GM21825 (cell line): ENCODE measurements at regions not wholly inside any gene's neighbourhood (a gene's known extent, or its start where the extent isn't known, plus 50 kb on each side); places are given as distances from the start of the nearest gene placed in this dataset.

Experiments used
- ATAC-seq: cut with Tn5 transposase; IDR thresholded peaks from one replicate; pipeline ENCODE4 v1.9.1; 2021; ENCODE audit warnings: mild to moderate bottlenecking, moderate library complexity; ENCODE audit not compliant: unreplicated experiment

- no peak for ATAC-seq
Observed at GRCh38 chr4:148778980-148779675, 336.9 kb upstream of the NR3C2 start.

GRCh38 chr4:148776941-148777340 is 334.7 kb upstream of the NR3C2 start:
- no peak for ATAC-seq

GRCh38 chr4:148774134-148774533 is 331.9 kb upstream of the NR3C2 start:
- no peak for ATAC-seq

GRCh38 chr4:148773313-148773712 is 331.1 kb upstream of the NR3C2 start:
- ATAC-seq, result no peak

GRCh38 chr4:148770848-148771247 is 328.6 kb upstream of the NR3C2 start:
- no peak for ATAC-seq

- ATAC-seq, result no peak
Observed at GRCh38 chr4:148770377-148770776, 328.2 kb upstream of the NR3C2 start.

- no peak for ATAC-seq
Observed at GRCh38 chr4:148764720-148765119, 322.5 kb upstream of the NR3C2 start.

GRCh38 chr4:148757171-148757570 is 315.0 kb upstream of the NR3C2 start:
- ATAC-seq, result no peak

- ATAC-seq, result no peak
Observed at GRCh38 chr4:148749403-148749802, 307.2 kb upstream of the NR3C2 start.

GRCh38 chr4:148747721-148748268 is 305.6 kb upstream of the NR3C2 start:
- no peak for ATAC-seq

GRCh38 chr4:148740701-148741100 is 298.5 kb upstream of the NR3C2 start:
- no peak for ATAC-seq

- ATAC-seq, result no peak
Observed at GRCh38 chr4:148737061-148737770, 295.0 kb upstream of the NR3C2 start.

- no peak for ATAC-seq
Observed at GRCh38 chr4:148735432-148736155, 293.4 kb upstream of the NR3C2 start.

- no peak for ATAC-seq
Observed at GRCh38 chr4:148730766-148731165, 288.6 kb upstream of the NR3C2 start.

- no peak for ATAC-seq
Observed at GRCh38 chr4:148730082-148730640, 287.9 kb upstream of the NR3C2 start.

- no peak for ATAC-seq
Observed at GRCh38 chr4:148717988-148718387, 275.8 kb upstream of the NR3C2 start.

- no peak for ATAC-seq
Observed at GRCh38 chr4:148716431-148717052, 274.3 kb upstream of the NR3C2 start.

- no peak for ATAC-seq
Observed at GRCh38 chr4:148704291-148704690, 262.1 kb upstream of the NR3C2 start.

GRCh38 chr4:148694702-148695101 is 252.5 kb upstream of the NR3C2 start:
- no peak for ATAC-seq

- no peak for ATAC-seq
Observed at GRCh38 chr4:148693913-148694649, 251.9 kb upstream of the NR3C2 start.
